Breast epithelium (tissue), 4 donors: ENCODE measurements at regions not wholly inside any gene's neighbourhood (a gene's known extent, or its start where the extent isn't known, plus 50 kb on each side); places are given as distances from the start of the nearest gene placed in this dataset.
"Not testable (repeated sequence)": the region's sequence is repeated elsewhere in the genome, so short reads cannot be mapped to it uniquely, and the experiment has no call there.

Experiments used
- DNase-seq, 2 donors: peaks; one replicate each; pipeline ENCODE4 v3.0.0-alpha.2; 2019; ENCODE audit warnings: low spot score in 2 of 2
- H3K27ac ChIP-seq, 2 donors: fragments of 200-600 bp; sonication (generic) in 1 of 2; one replicate each; pipeline ENCODE4 v1.5.1; 2016 to 2019; ENCODE audit warnings: mild to moderate bottlenecking in 1 of 2
- H3K27me3 ChIP-seq, 2 donors: fragments of 200-600 bp; sonication (generic) in 1 of 2; one replicate each; pipeline versions ENCODE4 v1.5.1 to v1.6.0; 2017 to 2019; ENCODE audit warnings: control low read depth in 1 of 2, mild to moderate bottlenecking in 1 of 2
- H3K36me3 ChIP-seq: fragments of 200-600 bp; one replicate; pipeline ENCODE4 v1.5.1; 2019
- H3K4me1 ChIP-seq, 2 donors: fragments of 200-600 bp; sonication (generic); one replicate each; pipeline ENCODE4 v1.5.1; 2016 to 2019; ENCODE audit warnings: control low read depth in 1 of 2
- H3K4me3 ChIP-seq, 3 donors: fragments of 200-600 bp; sonication (generic); 1 replicate in 2 of 3; 2 replicates in 1 of 3; pipeline ENCODE4 v1.5.1; 2016 to 2019; ENCODE audit warnings: mild to moderate bottlenecking in 3 of 3, moderate library complexity in 2 of 3
- H3K9me3 ChIP-seq, 2 donors: fragments of 200-600 bp; sonication (generic) in 1 of 2; one replicate each; pipeline ENCODE4 v1.5.1; 2016 to 2019; ENCODE audit warnings: control low read depth in 1 of 2
- intact Hi-C: fragments of 100-400 bp; cut with DNase I; formaldehyde crosslinking; loops from one replicate; pipeline ENCODE4 v1.15.1; 2023; ENCODE audit warnings: low total_unique reads

DNA sequence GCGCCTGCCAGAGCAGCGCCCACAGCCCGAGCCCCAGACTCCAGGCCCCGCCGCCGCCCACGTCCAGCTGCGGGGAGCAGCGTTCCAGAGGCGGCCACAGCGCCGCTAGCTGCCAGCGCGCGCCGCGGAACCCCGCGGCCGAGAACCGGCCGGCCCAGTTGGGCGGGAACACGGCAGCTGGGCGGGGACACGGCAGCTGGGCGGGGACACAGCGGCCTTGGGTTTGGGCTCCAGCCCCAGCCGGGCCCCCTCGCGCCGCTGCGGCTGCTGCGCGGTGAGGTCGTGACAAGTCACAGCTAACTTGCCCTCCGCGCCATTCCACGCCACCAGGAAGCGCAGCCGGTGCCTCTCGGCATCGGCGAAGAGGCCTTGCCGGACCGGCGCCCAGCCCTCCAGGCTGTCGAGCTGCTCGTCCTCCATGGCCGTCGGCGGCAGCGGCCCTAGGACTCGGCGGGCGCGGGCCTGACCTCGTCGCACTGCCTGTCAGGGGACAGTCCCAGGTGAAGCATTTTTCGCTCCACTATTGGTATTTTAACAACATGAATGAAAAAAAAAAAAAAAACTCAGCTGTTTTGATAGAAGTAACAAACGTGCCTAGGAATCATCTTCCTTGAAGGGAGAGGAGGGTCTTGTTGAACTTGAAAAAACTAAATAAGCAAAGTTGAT lies 56.6 kb upstream of the GOLGA8N start:
- peak overlapping the region; percentile 74 to 79 for H3K27ac ChIP-seq
- H3K4me3 ChIP-seq = peak overlapping the region; percentile 41 to 69 (median 53)
- H3K4me1 ChIP-seq, H3K36me3 ChIP-seq, H3K9me3 ChIP-seq, H3K27me3 ChIP-seq, intact Hi-C loops: not testable (repeated sequence)
- peak in 1 of 2 donors; percentile 59 for DNase-seq

DNA sequence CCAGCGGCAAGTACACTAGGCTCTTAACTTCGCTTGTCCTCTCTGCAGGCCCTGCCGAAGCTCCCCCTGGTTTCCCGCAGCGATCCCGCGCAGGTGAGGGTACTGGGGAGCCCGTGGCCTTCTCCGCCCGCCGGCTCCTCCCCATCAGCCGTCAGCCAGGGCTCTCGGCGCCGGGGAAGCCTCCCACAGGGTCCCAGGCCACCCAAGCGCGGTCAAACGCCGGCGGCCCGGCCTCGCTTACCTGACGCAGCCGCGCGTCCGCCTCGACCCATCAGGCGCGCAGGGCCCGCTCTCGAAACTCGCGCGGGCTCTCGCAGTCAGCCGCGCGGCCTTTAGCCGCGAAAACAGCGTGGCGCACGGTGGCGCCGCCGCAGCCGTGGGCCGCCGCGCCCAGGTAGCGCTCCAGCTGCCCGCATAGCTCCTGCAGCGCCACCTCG lies 57.2 kb upstream of the GOLGA8N start:
- intact Hi-C loops, H3K27ac ChIP-seq, H3K36me3 ChIP-seq, H3K4me3 ChIP-seq, H3K4me1 ChIP-seq, H3K27me3 ChIP-seq, DNase-seq, H3K9me3 ChIP-seq: not testable (repeated sequence)

GRCh38 chr15:32535150-32535898 lies 57.9 kb upstream of the GOLGA8N start:
- H3K4me1 ChIP-seq, H3K36me3 ChIP-seq, intact Hi-C loops, H3K9me3 ChIP-seq, H3K27me3 ChIP-seq, H3K27ac ChIP-seq, DNase-seq, H3K4me3 ChIP-seq: not testable (repeated sequence)

GRCh38 chr15:32522900-32523299 lies 67.5 kb upstream of the GOLGA8O start:
- H3K27ac ChIP-seq, H3K36me3 ChIP-seq, DNase-seq, H3K4me1 ChIP-seq, intact Hi-C loops, H3K4me3 ChIP-seq, H3K9me3 ChIP-seq, H3K27me3 ChIP-seq: not testable (repeated sequence)

- intact Hi-C loops, DNase-seq, H3K9me3 ChIP-seq, H3K27ac ChIP-seq, H3K27me3 ChIP-seq, H3K4me3 ChIP-seq, H3K4me1 ChIP-seq, H3K36me3 ChIP-seq: not testable (repeated sequence)
Observed at GRCh38 chr15:32522421-32522820, 67.0 kb upstream of the GOLGA8O start.

- H3K27ac ChIP-seq, H3K36me3 ChIP-seq, H3K4me1 ChIP-seq, H3K27me3 ChIP-seq, H3K4me3 ChIP-seq, H3K9me3 ChIP-seq, DNase-seq, intact Hi-C loops: not testable (repeated sequence)
Observed at GRCh38 chr15:32518976-32519375, 63.5 kb upstream of the GOLGA8O start.

DNA sequence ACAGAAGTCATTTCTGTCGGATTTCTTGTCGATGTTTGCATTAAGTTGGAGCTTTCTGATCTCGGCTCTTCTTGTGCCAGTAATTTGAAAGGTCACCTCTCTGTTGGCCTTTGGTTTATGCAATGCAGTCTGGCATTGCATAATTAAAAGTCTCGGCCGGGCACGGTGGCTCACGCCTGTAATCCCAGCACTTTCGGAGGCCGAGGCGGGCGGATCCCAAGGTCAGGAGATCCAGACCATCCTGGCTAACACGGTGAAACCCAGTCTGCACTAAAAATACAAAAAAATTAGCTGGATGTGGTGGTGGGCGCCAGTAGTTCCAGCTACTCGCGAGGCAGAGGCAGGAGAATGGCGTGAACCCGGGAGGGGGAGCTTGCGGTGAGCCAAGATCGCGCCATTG lies 62.6 kb upstream of the GOLGA8O start:
- H3K36me3 ChIP-seq, DNase-seq, H3K4me3 ChIP-seq, H3K9me3 ChIP-seq, H3K4me1 ChIP-seq, intact Hi-C loops, H3K27ac ChIP-seq, H3K27me3 ChIP-seq: not testable (repeated sequence)

GRCh38 chr15:32516954-32517353 lies 61.5 kb upstream of the GOLGA8O start:
- H3K36me3 ChIP-seq, DNase-seq, H3K4me1 ChIP-seq, H3K4me3 ChIP-seq, H3K27me3 ChIP-seq, H3K27ac ChIP-seq, intact Hi-C loops, H3K9me3 ChIP-seq: not testable (repeated sequence)

DNA sequence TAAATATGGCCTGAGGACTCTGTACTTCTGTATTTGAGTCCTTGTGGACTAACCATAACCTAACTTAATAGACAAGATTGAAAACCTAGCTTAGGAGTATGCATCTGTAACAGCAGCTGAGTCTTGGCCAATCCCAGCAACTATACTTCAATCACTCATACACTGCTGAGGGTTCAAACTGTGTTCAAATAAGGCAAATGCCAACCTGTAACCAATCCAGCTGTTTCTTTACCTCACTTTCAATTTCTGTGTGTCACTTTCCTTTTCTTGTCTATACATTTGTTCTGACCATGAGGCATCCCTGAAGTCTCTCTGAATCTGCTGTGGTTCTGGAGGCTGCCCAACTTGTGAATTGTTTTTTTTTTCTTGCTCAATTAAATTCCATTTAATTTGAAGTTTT lies 57.9 kb upstream of the GOLGA8O start:
- H3K4me3 ChIP-seq, H3K27me3 ChIP-seq, H3K9me3 ChIP-seq, intact Hi-C loops, DNase-seq, H3K36me3 ChIP-seq, H3K4me1 ChIP-seq, H3K27ac ChIP-seq: not testable (repeated sequence)

DNA sequence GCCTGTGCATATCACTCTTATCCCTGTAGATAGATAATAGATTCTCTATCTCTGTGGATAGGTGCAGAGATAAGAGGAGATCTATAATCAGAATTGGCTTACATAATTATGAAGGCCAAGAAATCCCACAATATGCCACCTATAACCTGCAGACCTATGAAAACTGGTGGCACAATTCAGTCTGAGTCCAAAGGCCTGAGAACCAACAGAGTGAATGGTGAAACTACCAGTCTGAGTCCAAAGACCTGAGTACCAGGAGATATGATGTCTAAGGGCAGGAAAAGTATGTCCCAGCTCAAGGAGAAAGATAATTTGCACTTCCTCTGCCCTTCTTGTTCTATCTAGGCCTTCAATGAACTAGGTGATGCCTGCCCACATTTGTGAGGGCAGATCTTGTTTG lies 54.6 kb upstream of the GOLGA8O start:
- H3K27me3 ChIP-seq, DNase-seq, H3K4me1 ChIP-seq, H3K4me3 ChIP-seq, H3K27ac ChIP-seq, H3K36me3 ChIP-seq, intact Hi-C loops, H3K9me3 ChIP-seq: not testable (repeated sequence)

- H3K4me1 ChIP-seq, H3K27ac ChIP-seq, H3K27me3 ChIP-seq, H3K36me3 ChIP-seq, H3K9me3 ChIP-seq, intact Hi-C loops, H3K4me3 ChIP-seq, DNase-seq: not testable (repeated sequence)
Observed at GRCh38 chr15:32508081-32508480, 52.6 kb upstream of the GOLGA8O start.

GRCh38 chr15:32506787-32507186 lies 51.4 kb upstream of the GOLGA8O start:
- intact Hi-C loops, H3K27ac ChIP-seq, H3K9me3 ChIP-seq, DNase-seq, H3K36me3 ChIP-seq, H3K4me1 ChIP-seq, H3K4me3 ChIP-seq, H3K27me3 ChIP-seq: not testable (repeated sequence)

GRCh38 chr15:32505633-32506032 lies 50.2 kb upstream of the GOLGA8O start:
- intact Hi-C loops, H3K4me1 ChIP-seq, H3K27me3 ChIP-seq, DNase-seq, H3K36me3 ChIP-seq, H3K27ac ChIP-seq, H3K4me3 ChIP-seq, H3K9me3 ChIP-seq: not testable (repeated sequence)
